H9 (cell line): ENCODE measurements at regions not wholly inside any gene's neighbourhood (a gene's known extent, or its start where the extent isn't known, plus 50 kb on each side); places are given as distances from the start of the nearest gene placed in this dataset.
A peak's percentile ranks its signal among the peaks of the same experiment; 100 is the strongest.

Experiments
- DNase-seq: peaks from one replicate; pipeline ENCODE4 v3.0.0-alpha.2; 2017
- H2AFZ ChIP-seq: one replicate; pipeline ENCODE4 v1.6.1; 2013; ENCODE audit warnings: mild to moderate bottlenecking, low read length, control low read depth, moderate library complexity
- H2AK5ac ChIP-seq: 2 replicates; pipeline ENCODE4 v1.6.1; 2013; ENCODE audit warnings: low read length, control low read depth, mixed read lengths; ENCODE audit not compliant: insufficient read length
- H2BK120ac ChIP-seq: one replicate; pipeline ENCODE4 v1.6.1; 2013; ENCODE audit warnings: low read depth, mild to moderate bottlenecking, low read length, control low read depth, inconsistent platforms; ENCODE audit not compliant: poor library complexity, severe bottlenecking
- H2BK12ac ChIP-seq: 2 replicates; pipeline ENCODE4 v1.6.1; 2013; ENCODE audit warnings: low read length, control low read depth, mixed read lengths, low read depth; ENCODE audit not compliant: insufficient read length
- H2BK15ac ChIP-seq: 2 replicates; pipeline ENCODE4 v1.6.1; 2013; ENCODE audit warnings: low read depth, low read length, control low read depth
- H2BK20ac ChIP-seq: one replicate; pipeline ENCODE4 v1.6.1; 2013; ENCODE audit warnings: low read depth, mild to moderate bottlenecking, low read length, control low read depth, inconsistent platforms; ENCODE audit not compliant: poor library complexity, severe bottlenecking
- H2BK5ac ChIP-seq: 2 replicates; pipeline ENCODE4 v1.6.1; 2013; ENCODE audit warnings: low read length, control low read depth, mixed read lengths; ENCODE audit not compliant: insufficient read length
- H3K14ac ChIP-seq: 2 replicates; pipeline ENCODE4 v1.6.1; 2013; ENCODE audit warnings: low read length, control low read depth; ENCODE audit not compliant: insufficient read depth
- H3K18ac ChIP-seq: 2 replicates; pipeline ENCODE4 v1.6.1; 2013; ENCODE audit warnings: low read depth, mild to moderate bottlenecking, mixed read lengths, low read length, control low read depth; ENCODE audit not compliant: insufficient read length
- H3K23ac ChIP-seq: 2 replicates; pipeline ENCODE4 v1.6.1; 2013; ENCODE audit warnings: low read length, control low read depth, mixed read lengths, low read depth; ENCODE audit not compliant: insufficient read length
- H3K23me2 ChIP-seq: 2 replicates; pipeline ENCODE4 v1.6.1; 2013; ENCODE audit warnings: low read depth, mild to moderate bottlenecking, mixed read lengths, low read length, control low read depth; ENCODE audit not compliant: insufficient read length, poor library complexity, severe bottlenecking
- H3K27ac ChIP-seq: 2 replicates; pipeline ENCODE4 v1.5.1; 2013; ENCODE audit warnings: low read length, control low read depth, mixed read lengths, low read depth; ENCODE audit not compliant: insufficient read length
- H3K27me3 ChIP-seq: 2 replicates; pipeline ENCODE4 v1.6.1; 2013; ENCODE audit warnings: low read length, control low read depth, inconsistent platforms; ENCODE audit not compliant: insufficient read depth
- H3K4ac ChIP-seq: 2 replicates; pipeline ENCODE4 v1.6.1; 2013; ENCODE audit warnings: low read depth, mild to moderate bottlenecking, control low read depth, inconsistent platforms, low read length, moderate library complexity
- H3K4me1 ChIP-seq: 2 replicates; pipeline ENCODE4 v1.6.1; 2013; ENCODE audit warnings: low read length, control low read depth, inconsistent platforms; ENCODE audit not compliant: insufficient read depth
- H3K4me2 ChIP-seq: 2 replicates; pipeline ENCODE4 v1.6.1; 2013; ENCODE audit warnings: low read length, control low read depth, mixed read lengths; ENCODE audit not compliant: insufficient read length, insufficient read depth
- H3K56ac ChIP-seq: 2 replicates; pipeline ENCODE4 v1.6.1; 2013; ENCODE audit warnings: low read depth, mild to moderate bottlenecking, mixed read lengths, low read length, control low read depth; ENCODE audit not compliant: insufficient read length
- H3K79me1 ChIP-seq: 2 replicates; pipeline ENCODE4 v1.6.1; 2013; ENCODE audit warnings: low read depth, mild to moderate bottlenecking, moderate library complexity, low read length, control low read depth, inconsistent platforms; ENCODE audit not compliant: insufficient read depth, poor library complexity, severe bottlenecking
- H3K79me2 ChIP-seq: 2 replicates; pipeline ENCODE4 v1.6.1; 2013; ENCODE audit warnings: low read length, control low read depth, inconsistent platforms; ENCODE audit not compliant: insufficient read depth
- H3K9ac ChIP-seq: 2 replicates; pipeline ENCODE4 v1.6.1; 2013; ENCODE audit warnings: low read length, control low read depth, mixed read lengths; ENCODE audit not compliant: insufficient read length; ENCODE audit errors: extremely low read depth
- H3K9me3 ChIP-seq: one replicate; pipeline ENCODE4 v1.6.1; 2013; ENCODE audit warnings: low read depth, low read length, inconsistent platforms; ENCODE audit not compliant: control insufficient read depth
- H3T11ph ChIP-seq: one replicate; pipeline ENCODE4 v1.6.1; 2013; ENCODE audit warnings: mild to moderate bottlenecking, low read length, control low read depth, inconsistent platforms
- H4K20me1 ChIP-seq: one replicate; pipeline ENCODE4 v1.6.1; 2013; ENCODE audit not compliant: control insufficient read depth, insufficient read length, insufficient read depth
- H4K5ac ChIP-seq: 2 replicates; pipeline ENCODE4 v1.6.1; 2013; ENCODE audit warnings: low read depth, mild to moderate bottlenecking, mixed read lengths, low read length, control low read depth; ENCODE audit not compliant: insufficient read length
- H4K8ac ChIP-seq: replicated peaks from 2 replicates; pipeline ENCODE4 v1.6.1; 2013; ENCODE audit warnings: low read length, control low read depth, mixed read lengths, low read depth; ENCODE audit not compliant: insufficient read length
- H4K91ac ChIP-seq: 2 replicates; pipeline ENCODE4 v1.6.1; 2013; ENCODE audit warnings: low read depth, mild to moderate bottlenecking, moderate library complexity, mixed read lengths, low read length, control low read depth; ENCODE audit not compliant: insufficient read length
- H3K27ac Mint-ChIP-seq, 3 experiments: 2 replicates in 2 of 3; 3 replicates in 1 of 3; pipeline ENCODE4 v1.8.0; 2020 to 2021; ENCODE audit warnings: mixed read lengths in 3 of 3, mild to moderate bottlenecking in 1 of 3, moderate library complexity in 1 of 3
- H3K27me3 Mint-ChIP-seq: 2 replicates; pipeline ENCODE4 v1.8.0; 2021; ENCODE audit warnings: low read depth, mild to moderate bottlenecking, moderate library complexity, mixed read lengths
- H3K36me3 Mint-ChIP-seq, 3 experiments: 2 replicates in 2 of 3; 3 replicates in 1 of 3; pipeline ENCODE4 v1.8.0; 2020 to 2021; ENCODE audit warnings: low read depth in 3 of 3, mixed read lengths in 3 of 3; ENCODE audit not compliant: insufficient read depth in 1 of 3
- H3K4me1 Mint-ChIP-seq, 2 experiments: 2 replicates each; pipeline ENCODE4 v1.8.0; 2020; ENCODE audit warnings: mixed read lengths in 2 of 2
- H3K4me3 Mint-ChIP-seq, 2 experiments: 2 replicates in 1 of 2; 3 replicates in 1 of 2; pipeline ENCODE4 v1.8.0; 2020 to 2021; ENCODE audit warnings: mild to moderate bottlenecking in 2 of 2, mixed read lengths in 2 of 2, moderate library complexity in 1 of 2
- H3K9me3 Mint-ChIP-seq, 2 experiments: 2 replicates in 1 of 2; 3 replicates in 1 of 2; pipeline ENCODE4 v1.8.0; 2020; ENCODE audit warnings: mild to moderate bottlenecking in 2 of 2, mixed read lengths in 2 of 2, moderate library complexity in 1 of 2
- CTCF ChIP-seq: fragments of 200-600 bp; sonication (generic); conservative IDR thresholded peaks from 3 replicates; pipeline ENCODE4 v1.8.0; 2021; ENCODE audit warnings: antibody characterized with exemption, mild to moderate bottlenecking
- WGBS: extraction: QIAGEN DNeasy Blood & Tissue Kit; methylation state at CpG from one replicate; pipeline ENCODE4 v1.1.7; 2013; ENCODE audit warnings: missing lambda C conversion rate, low lambda C conversion rate, mixed read lengths; ENCODE audit not compliant: insufficient read length; ENCODE audit errors: extremely low coverage; 5-methylcytosine and 5-hydroxymethylcytosine counted together

DNA sequence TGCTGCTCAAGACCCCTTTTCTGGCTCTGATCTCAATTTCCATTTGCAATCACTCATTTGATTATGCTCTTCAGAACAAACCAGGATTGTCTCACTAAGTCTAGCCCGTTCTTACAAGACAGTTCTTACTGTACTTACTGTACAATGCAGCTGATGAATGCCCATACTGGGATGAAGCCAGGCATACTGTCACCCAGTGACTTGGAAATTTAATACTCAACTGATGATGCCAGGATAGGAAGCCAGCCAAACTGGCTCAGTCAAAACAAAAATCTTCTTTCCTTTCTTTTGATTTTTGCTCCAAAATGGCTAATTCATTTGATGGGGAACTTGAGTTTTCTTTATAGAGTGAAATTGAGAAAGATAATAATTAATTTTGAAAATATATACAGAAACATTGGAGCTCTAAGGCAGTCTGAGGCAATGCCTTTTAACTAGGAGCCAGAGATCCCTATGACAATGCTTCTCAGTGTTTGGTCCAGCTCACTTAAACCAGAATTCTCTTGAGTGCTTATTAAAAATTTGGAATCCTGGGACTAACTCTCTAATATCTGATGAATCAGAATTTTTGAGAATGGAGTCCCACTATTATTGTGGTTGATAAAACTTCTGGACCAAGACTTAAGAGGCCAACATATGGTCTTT is 265.6 kb upstream of the THBS1 start:
- H3K27me3 Mint-ChIP-seq: no peaks in the 10 kb centered on the region
- H3T11ph ChIP-seq: no peak overlapping the region
- peaks cover 2 to 5% (median 3%) of the 10 kb centered on the region in 3 experiments; a peak in 3 of 7 replicates for H3K36me3 Mint-ChIP-seq
- TF ChIP-seq CTCF: no peak
- no peaks in the 10 kb centered on the region for H3K27me3 ChIP-seq
- H2BK5ac ChIP-seq: no peak overlapping the region
- H2BK20ac ChIP-seq: no peak overlapping the region
- H3K4me2 ChIP-seq: no peak overlapping the region
- H3K14ac ChIP-seq: no peak overlapping the region
- H3K4ac ChIP-seq: no peak overlapping the region
- WGBS: no CpG with 5 or more reads among the region's 1 CpG
- H3K9ac ChIP-seq: no peak overlapping the region
- no peaks in the 10 kb centered on the region for H4K20me1 ChIP-seq
- no peak overlapping the region for H3K23ac ChIP-seq
- H4K91ac ChIP-seq: no peak overlapping the region
- H3K4me1 ChIP-seq: no peaks in the 10 kb centered on the region
- 0 out of 7 replicates have a peak overlapping the region, but pooled peaks of 1 of the 3 experiments have one; percentile 53 for H3K27ac Mint-ChIP-seq
- no peak overlapping the region for H3K4me3 Mint-ChIP-seq
- no peaks in the 10 kb centered on the region for H3K79me2 ChIP-seq
- H3K18ac ChIP-seq: no peak overlapping the region
- H3K4me1 Mint-ChIP-seq: 0 out of 4 replicates have a peak, but pooled peaks cover 0 to 3% of the 10 kb centered on the region in 2 experiments
- no peak overlapping the region for H4K5ac ChIP-seq
- H3K23me2 ChIP-seq: no peaks in the 10 kb centered on the region
- H2BK15ac ChIP-seq: no peak overlapping the region
- no peak for DNase-seq
- no peaks in the 10 kb centered on the region for H3K79me1 ChIP-seq
- no peak overlapping the region for H2AFZ ChIP-seq
- H2BK120ac ChIP-seq: no peak overlapping the region
- peaks cover 4% of the 10 kb centered on the region in 2 experiments for H3K9me3 Mint-ChIP-seq
- no peaks in the 10 kb centered on the region for H3K9me3 ChIP-seq
- H3K27ac ChIP-seq: no peak overlapping the region
- H2AK5ac ChIP-seq: no peak overlapping the region
- no peak overlapping the region for H2BK12ac ChIP-seq
- no peak overlapping the region for H3K56ac ChIP-seq
- no peak overlapping the region for H4K8ac ChIP-seq
